ENCODE measurements at regions not wholly inside any gene's neighbourhood (a gene's known extent, or its start where the extent isn't known, plus 50 kb on each side); places are given as distances from the start of the nearest gene placed in this dataset.

- Histone ChIP-seq H3K9me3 (ENCODE audit: low read length) (no peaks in the 10 kb centered on the region), H3K4me3 (ENCODE audit: low read depth in 1 of 2, low read length in 2 of 2) (no peak overlapping the region), H3K4me1 (ENCODE audit: insufficient read depth, low read length) (no peaks in the 10 kb centered on the region), H3K36me3 (ENCODE audit: insufficient read depth, low read length) (no peaks in the 10 kb centered on the region), H3K27ac (ENCODE audit: low read depth, low read length) (no peak overlapping the region), H3K27me3 (ENCODE audit: control insufficient read depth in 1 of 2, insufficient read depth in 2 of 2, low read length in 2 of 2) (no peaks in the 10 kb centered on the region), H3K9ac (ENCODE audit: low read length) (no peak overlapping the region)
These were observed 145.6 kb downstream of the BAMBI start for GRCh38 chr10:28822719-28823464.

GRCh38 chr10:28823501-28824075, 146.3 kb downstream of the BAMBI start:
- Histone ChIP-seq H3K9ac (ENCODE audit: low read length) (no peak overlapping the region), H3K27ac (ENCODE audit: low read depth, low read length) (no peak overlapping the region), H3K9me3 (ENCODE audit: low read length) (no peaks in the 10 kb centered on the region), H3K4me1 (ENCODE audit: insufficient read depth, low read length) (no peaks in the 10 kb centered on the region), H3K27me3 (ENCODE audit: control insufficient read depth in 1 of 2, insufficient read depth in 2 of 2, low read length in 2 of 2) (no peaks in the 10 kb centered on the region), H3K4me3 (ENCODE audit: low read depth in 1 of 2, low read length in 2 of 2) (no peak overlapping the region), H3K36me3 (ENCODE audit: insufficient read depth, low read length) (no peaks in the 10 kb centered on the region)

DNA sequence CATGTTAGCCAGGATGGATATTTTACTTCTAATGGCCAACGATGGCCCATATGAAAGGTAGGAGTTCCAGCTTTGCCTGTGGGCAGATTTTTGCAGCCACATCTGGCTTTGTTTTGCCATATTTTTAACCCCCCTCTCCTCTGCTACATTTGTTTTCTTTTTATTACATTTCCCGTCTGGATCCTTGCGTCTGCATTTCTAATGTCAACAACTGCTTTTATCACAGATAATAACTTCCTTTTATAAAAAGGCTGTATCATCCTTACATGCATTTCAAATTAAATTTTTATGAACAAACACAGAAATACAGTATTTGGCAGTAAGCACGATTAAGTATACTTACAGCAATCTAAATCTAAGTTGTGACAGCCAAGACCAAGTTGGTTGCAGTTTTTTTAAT, 156.0 kb downstream of the BAMBI start:
- Histone ChIP-seq H3K27me3 (ENCODE audit: control insufficient read depth in 1 of 2, insufficient read depth in 2 of 2, low read length in 2 of 2) (no peaks in the 10 kb centered on the region), H3K9ac (ENCODE audit: low read length) (no peak overlapping the region), H3K36me3 (ENCODE audit: insufficient read depth, low read length) (no peaks in the 10 kb centered on the region), H3K9me3 (ENCODE audit: low read length) (no peaks in the 10 kb centered on the region), H3K4me1 (ENCODE audit: insufficient read depth, low read length) (no peaks in the 10 kb centered on the region), H3K27ac (ENCODE audit: low read depth, low read length) (no peak overlapping the region), H3K4me3 (ENCODE audit: low read depth in 1 of 2, low read length in 2 of 2) (no peak overlapping the region)

DNA sequence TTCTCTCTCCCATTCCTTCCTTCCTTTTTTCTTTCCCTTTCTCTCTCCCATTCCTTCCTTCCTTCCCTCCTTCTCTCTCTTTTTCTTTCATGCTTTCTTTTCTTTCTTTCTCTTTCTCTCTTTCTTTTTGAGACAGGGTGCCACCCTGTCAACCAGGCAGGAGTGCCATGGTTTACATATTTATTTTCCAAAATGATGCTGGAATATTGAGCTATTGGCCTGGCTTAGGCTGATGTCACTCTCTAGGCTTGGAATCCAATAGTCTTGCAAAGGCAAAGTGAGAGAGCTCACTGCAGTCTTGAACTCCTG, 159.1 kb downstream of the BAMBI start:
- Histone ChIP-seq H3K36me3 (ENCODE audit: insufficient read depth, low read length) (no peaks in the 10 kb centered on the region), H3K4me3 (ENCODE audit: low read depth in 1 of 2, low read length in 2 of 2) (no peak overlapping the region), H3K9me3 (ENCODE audit: low read length) (no peaks in the 10 kb centered on the region), H3K9ac (ENCODE audit: low read length) (no peak overlapping the region), H3K27me3 (ENCODE audit: control insufficient read depth in 1 of 2, insufficient read depth in 2 of 2, low read length in 2 of 2) (no peaks in the 10 kb centered on the region), H3K4me1 (ENCODE audit: insufficient read depth, low read length) (no peaks in the 10 kb centered on the region), H3K27ac (ENCODE audit: low read depth, low read length) (no peak overlapping the region)

DNA sequence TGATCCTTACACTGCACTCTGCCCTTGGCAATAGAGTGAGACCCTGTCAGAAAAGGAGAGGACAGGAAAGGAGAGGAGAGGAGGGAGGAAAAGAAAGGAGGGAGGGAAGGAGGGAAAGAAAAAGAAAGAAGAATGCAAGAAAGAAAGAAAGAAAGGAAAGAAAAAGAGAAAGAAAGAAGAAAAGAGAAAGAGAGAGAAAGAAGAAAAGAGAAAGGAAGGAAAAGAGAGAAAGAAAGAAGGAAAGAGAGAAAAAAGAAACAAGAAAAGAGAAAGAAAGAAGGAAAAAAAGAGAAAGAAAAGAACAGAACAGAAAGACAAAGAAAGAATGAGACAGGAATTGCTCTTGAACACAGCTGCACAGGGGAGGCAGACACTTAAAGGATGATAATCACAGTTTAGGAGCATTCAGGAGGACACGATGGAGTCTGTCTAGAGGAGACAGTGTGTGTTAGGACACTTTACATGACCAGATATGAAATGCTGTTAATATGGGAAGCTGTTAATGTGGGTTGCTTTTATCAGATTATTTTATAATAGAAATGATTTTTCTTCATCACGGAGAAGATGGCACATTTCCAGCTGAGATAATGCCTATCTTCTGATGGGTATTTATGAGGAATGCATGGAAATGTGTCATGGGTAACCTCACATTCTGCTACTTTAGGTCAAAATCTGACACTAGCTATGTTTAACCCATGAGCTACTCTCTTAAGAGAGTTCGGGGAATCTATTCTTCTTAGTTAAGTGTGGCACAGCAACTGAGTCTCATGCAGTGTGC, 160.5 kb downstream of the BAMBI start:
- no peak overlapping the region for H3K27ac ChIP-seq (ENCODE audit: low read depth, low read length)
- no peaks in the 10 kb centered on the region for H3K4me1 ChIP-seq (ENCODE audit: insufficient read depth, low read length)
- no peaks in the 10 kb centered on the region for H3K36me3 ChIP-seq (ENCODE audit: insufficient read depth, low read length)
- H3K9ac ChIP-seq (ENCODE audit: low read length), result no peak overlapping the region
- H3K4me3 ChIP-seq (ENCODE audit: low read depth in 1 of 2, low read length in 2 of 2), result no peak overlapping the region
- no peaks in the 10 kb centered on the region for H3K27me3 ChIP-seq (ENCODE audit: control insufficient read depth in 1 of 2, insufficient read depth in 2 of 2, low read length in 2 of 2)
- no peaks in the 10 kb centered on the region for H3K9me3 ChIP-seq (ENCODE audit: low read length)

DNA sequence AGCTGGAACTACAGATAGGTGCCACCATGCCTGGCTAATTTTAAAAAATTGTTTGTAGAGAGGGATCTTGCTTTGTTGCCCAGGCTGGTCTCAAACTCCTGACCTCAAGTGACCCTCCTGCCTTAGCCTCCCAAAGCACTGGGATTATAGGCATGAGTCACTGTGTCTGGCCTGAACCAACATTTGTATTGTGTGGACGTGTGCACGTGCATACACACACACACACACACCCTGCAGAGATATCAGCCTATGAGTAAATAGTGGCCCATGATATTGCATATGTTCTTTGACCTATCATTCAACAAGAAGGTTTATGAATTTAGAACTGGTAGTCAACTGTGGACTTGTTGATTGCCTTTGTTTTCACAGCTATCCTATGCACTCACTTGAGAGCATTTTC, 161.6 kb downstream of the BAMBI start:
- no peak overlapping the region for H3K4me3 ChIP-seq (ENCODE audit: low read depth in 1 of 2, low read length in 2 of 2)
- no peaks in the 10 kb centered on the region for H3K27me3 ChIP-seq (ENCODE audit: control insufficient read depth in 1 of 2, insufficient read depth in 2 of 2, low read length in 2 of 2)
- no peaks in the 10 kb centered on the region for H3K36me3 ChIP-seq (ENCODE audit: insufficient read depth, low read length)
- no peaks in the 10 kb centered on the region for H3K4me1 ChIP-seq (ENCODE audit: insufficient read depth, low read length)
- no peak overlapping the region for H3K27ac ChIP-seq (ENCODE audit: low read depth, low read length)
- H3K9ac ChIP-seq (ENCODE audit: low read length), result no peak overlapping the region
- no peaks in the 10 kb centered on the region for H3K9me3 ChIP-seq (ENCODE audit: low read length)

- Histone ChIP-seq H3K27me3 (ENCODE audit: control insufficient read depth in 1 of 2, insufficient read depth in 2 of 2, low read length in 2 of 2) (no peaks in the 10 kb centered on the region), H3K27ac (ENCODE audit: low read depth, low read length) (no peak overlapping the region), H3K4me1 (ENCODE audit: insufficient read depth, low read length) (no peaks in the 10 kb centered on the region), H3K4me3 (ENCODE audit: low read depth in 1 of 2, low read length in 2 of 2) (no peak overlapping the region), H3K36me3 (ENCODE audit: insufficient read depth, low read length) (no peaks in the 10 kb centered on the region), H3K9me3 (ENCODE audit: low read length) (no peaks in the 10 kb centered on the region), H3K9ac (ENCODE audit: low read length) (no peak overlapping the region)
These were observed 162.3 kb downstream of the BAMBI start for GRCh38 chr10:28839600-28840007.

GRCh38 chr10:28840202-28840601, 162.9 kb downstream of the BAMBI start:
- no peak overlapping the region for H3K9ac ChIP-seq (ENCODE audit: low read length)
- no peaks in the 10 kb centered on the region for H3K4me1 ChIP-seq (ENCODE audit: insufficient read depth, low read length)

DNA sequence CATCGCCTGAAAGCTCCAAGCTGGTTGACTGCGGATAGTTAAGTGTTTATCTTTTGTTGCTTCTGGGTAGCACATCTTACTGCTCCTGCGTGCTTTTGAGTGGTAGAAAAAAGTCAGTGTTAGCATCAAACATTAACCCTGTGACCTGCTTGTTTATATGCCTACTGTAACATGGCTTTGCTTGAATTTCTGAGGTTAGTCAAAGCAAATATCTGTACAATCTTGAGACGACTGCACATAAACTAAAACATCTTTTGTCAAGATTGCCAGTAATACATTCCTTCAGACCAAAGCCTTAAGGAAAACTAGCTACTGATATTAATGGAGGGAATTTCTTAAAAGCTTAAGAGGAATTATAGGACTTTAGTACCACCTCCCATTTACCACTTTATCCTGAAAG, 163.7 kb downstream of the BAMBI start:
- Histone ChIP-seq H3K4me3 (ENCODE audit: low read depth in 1 of 2, low read length in 2 of 2) (no peak overlapping the region), H3K9me3 (ENCODE audit: low read length) (no peaks in the 10 kb centered on the region), H3K36me3 (ENCODE audit: insufficient read depth, low read length) (no peaks in the 10 kb centered on the region), H3K4me1 (ENCODE audit: insufficient read depth, low read length) (no peaks in the 10 kb centered on the region), H3K27ac (ENCODE audit: low read depth, low read length) (no peak overlapping the region), H3K27me3 (ENCODE audit: control insufficient read depth in 1 of 2, insufficient read depth in 2 of 2, low read length in 2 of 2) (no peaks in the 10 kb centered on the region), H3K9ac (ENCODE audit: low read length) (no peak overlapping the region)

More at GRCh38 chr10:28840202-28840601, 162.9 kb downstream of the BAMBI start:
- Histone ChIP-seq H3K27me3 (ENCODE audit: control insufficient read depth in 1 of 2, insufficient read depth in 2 of 2, low read length in 2 of 2) (no peaks in the 10 kb centered on the region), H3K27ac (ENCODE audit: low read depth, low read length) (no peak overlapping the region), H3K4me3 (ENCODE audit: low read depth in 1 of 2, low read length in 2 of 2) (no peak overlapping the region), H3K9me3 (ENCODE audit: low read length) (no peaks in the 10 kb centered on the region), H3K36me3 (ENCODE audit: insufficient read depth, low read length) (no peaks in the 10 kb centered on the region)

- Histone ChIP-seq H3K9ac (ENCODE audit: low read length) (no peak overlapping the region), H3K4me3 (ENCODE audit: low read depth in 1 of 2, low read length in 2 of 2) (no peak overlapping the region), H3K36me3 (ENCODE audit: insufficient read depth, low read length) (no peaks in the 10 kb centered on the region), H3K27ac (ENCODE audit: low read depth, low read length) (no peak overlapping the region), H3K9me3 (ENCODE audit: low read length) (no peaks in the 10 kb centered on the region), H3K4me1 (ENCODE audit: insufficient read depth, low read length) (no peaks in the 10 kb centered on the region), H3K27me3 (ENCODE audit: control insufficient read depth in 1 of 2, insufficient read depth in 2 of 2, low read length in 2 of 2) (no peaks in the 10 kb centered on the region)
These were observed 164.3 kb downstream of the BAMBI start for GRCh38 chr10:28841625-28842024.

DNA sequence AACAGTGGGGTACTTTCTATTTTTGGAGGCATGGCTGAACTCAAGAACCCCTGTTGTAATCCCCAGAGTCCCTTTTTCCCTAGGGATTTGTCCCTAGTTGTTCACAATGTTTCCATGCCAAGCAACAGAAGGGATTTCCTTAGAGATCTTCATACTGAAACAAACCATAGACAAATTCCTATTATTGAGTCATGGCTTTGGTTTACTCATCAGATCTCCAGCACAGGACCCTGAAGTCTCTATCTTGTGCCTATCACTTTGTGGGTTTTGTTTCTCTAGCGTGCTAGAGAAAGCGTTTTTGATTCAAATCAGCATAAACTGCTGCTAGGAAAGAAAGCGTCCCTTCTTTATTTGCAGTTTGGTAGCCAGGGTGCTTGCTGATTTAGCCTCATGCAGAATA, 165.0 kb downstream of the BAMBI start:
- H3K4me3 ChIP-seq (ENCODE audit: low read depth in 1 of 2, low read length in 2 of 2), result no peak overlapping the region
- no peaks in the 10 kb centered on the region for H3K27me3 ChIP-seq (ENCODE audit: control insufficient read depth in 1 of 2, insufficient read depth in 2 of 2, low read length in 2 of 2)
- H3K36me3 ChIP-seq (ENCODE audit: insufficient read depth, low read length), result no peaks in the 10 kb centered on the region
- no peak overlapping the region for H3K27ac ChIP-seq (ENCODE audit: low read depth, low read length)
- no peaks in the 10 kb centered on the region for H3K9me3 ChIP-seq (ENCODE audit: low read length)
- no peaks in the 10 kb centered on the region for H3K4me1 ChIP-seq (ENCODE audit: insufficient read depth, low read length)
- H3K9ac ChIP-seq (ENCODE audit: low read length), result no peak overlapping the region

All from muscle layer of colon (tissue), 2 donors.